Testis (tissue), 2 donors: ENCODE measurements at regions not wholly inside any gene's neighbourhood (a gene's known extent, or its start where the extent isn't known, plus 50 kb on each side); places are given as distances from the start of the nearest gene placed in this dataset.

Experiments
- POLR2A ChIP-seq: fragments of 450-650 bp; IDR thresholded peaks from one replicate; pipeline ENCODE4 v1.6.1; 2017; ENCODE audit warnings: antibody characterized with exemption, mild to moderate bottlenecking, moderate library complexity
- TF ChIP-seq, protein P1 (sequence below), 3 experiments: fragments of 450-650 bp in 2 of 3; fragments of 200-600 bp in 1 of 3; sonication (generic) in 1 of 3; IDR thresholded peaks; one replicate each; pipeline ENCODE4 v1.5.1; 2016 to 2019; ENCODE audit warnings: antibody characterized with exemption in 3 of 3, mild to moderate bottlenecking in 2 of 3, moderate library complexity in 1 of 3

DNA sequence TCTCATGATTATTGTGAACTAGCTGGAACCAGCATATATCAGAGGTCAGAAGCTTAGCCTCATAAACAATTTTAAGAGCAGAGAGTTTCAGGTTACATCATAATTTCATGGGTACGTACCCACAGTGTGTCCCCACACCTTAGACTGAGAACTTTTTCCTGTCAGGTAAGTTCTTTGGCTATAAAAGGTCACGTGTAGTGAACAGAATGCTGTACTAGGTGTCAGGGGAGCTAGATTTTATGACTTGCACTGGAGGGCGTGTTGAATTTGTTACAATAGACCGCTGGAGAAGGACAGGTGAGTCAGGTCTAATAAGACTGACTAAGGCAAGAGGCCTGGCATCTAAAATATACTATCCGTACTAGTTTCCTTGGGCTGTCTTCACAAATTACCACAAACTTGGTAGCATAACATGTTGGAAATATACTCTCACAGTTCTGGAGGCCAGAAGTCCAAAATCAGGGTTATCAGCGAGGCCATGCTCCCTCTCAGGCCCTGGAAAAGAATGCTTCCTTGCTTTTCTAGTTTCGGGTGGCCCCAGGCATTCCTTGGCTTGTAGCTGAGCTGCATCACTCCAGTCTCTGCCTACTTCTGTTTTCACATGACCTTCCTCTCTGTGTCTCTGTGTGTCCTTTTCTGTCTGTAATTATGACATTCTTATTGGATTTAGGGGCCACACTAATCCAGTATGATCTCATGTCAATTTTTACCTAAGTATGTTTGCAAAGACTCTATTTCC lies 512.0 kb upstream of the NR3C2 start:
- TF ChIP-seq, protein P1, sequence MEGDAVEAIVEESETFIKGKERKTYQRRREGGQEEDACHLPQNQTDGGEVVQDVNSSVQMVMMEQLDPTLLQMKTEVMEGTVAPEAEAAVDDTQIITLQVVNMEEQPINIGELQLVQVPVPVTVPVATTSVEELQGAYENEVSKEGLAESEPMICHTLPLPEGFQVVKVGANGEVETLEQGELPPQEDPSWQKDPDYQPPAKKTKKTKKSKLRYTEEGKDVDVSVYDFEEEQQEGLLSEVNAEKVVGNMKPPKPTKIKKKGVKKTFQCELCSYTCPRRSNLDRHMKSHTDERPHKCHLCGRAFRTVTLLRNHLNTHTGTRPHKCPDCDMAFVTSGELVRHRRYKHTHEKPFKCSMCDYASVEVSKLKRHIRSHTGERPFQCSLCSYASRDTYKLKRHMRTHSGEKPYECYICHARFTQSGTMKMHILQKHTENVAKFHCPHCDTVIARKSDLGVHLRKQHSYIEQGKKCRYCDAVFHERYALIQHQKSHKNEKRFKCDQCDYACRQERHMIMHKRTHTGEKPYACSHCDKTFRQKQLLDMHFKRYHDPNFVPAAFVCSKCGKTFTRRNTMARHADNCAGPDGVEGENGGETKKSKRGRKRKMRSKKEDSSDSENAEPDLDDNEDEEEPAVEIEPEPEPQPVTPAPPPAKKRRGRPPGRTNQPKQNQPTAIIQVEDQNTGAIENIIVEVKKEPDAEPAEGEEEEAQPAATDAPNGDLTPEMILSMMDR (IDR thresholded peaks at IDR 0.05), result no peak
- no peak for TF ChIP-seq POLR2A
